ENCODE measurements at regions not wholly inside any gene's neighbourhood (a gene's known extent, or its start where the extent isn't known, plus 50 kb on each side); places are given as distances from the start of the nearest gene placed in this dataset.

- no peaks in the 10 kb centered on the region for H3K36me3 ChIP-seq (ENCODE audit: insufficient read depth, low read length)
- Mint-ChIP-seq H3K4me3 (no peak overlapping the region), H3K4me1 (ENCODE audit: low read depth) (no peaks in the 10 kb centered on the region), H3K27ac (no peak overlapping the region), H3K36me3 (ENCODE audit: low read depth) (no peaks in the 10 kb centered on the region), H3K27me3 (peaks cover 33% of the 10 kb centered on the region), H3K9me3 (no peaks in the 10 kb centered on the region)
- intact Hi-C loops (cut with DNase I, micrococcal nuclease), result no loop called here
- CTCF ChIA-PET, result no interaction called here
- H3K4me3 ChIP-seq (ENCODE audit: low read length), result no peak overlapping the region
- H3K9me3 ChIP-seq (ENCODE audit: control insufficient read depth in 1 of 2, insufficient read depth in 1 of 2, low read length in 2 of 2), result no peaks in the 10 kb centered on the region
- TF ChIP-seq CTCF (IDR thresholded peaks at IDR 0.05), result no peak
- no peaks in the 10 kb centered on the region for H3K4me1 ChIP-seq (ENCODE audit: insufficient read depth, low read length)
- ATAC-seq (ENCODE audit: poor library complexity), result no peak
- POLR2A ChIA-PET, result no interaction called here
- H3K27ac ChIP-seq (ENCODE audit: low read depth in 1 of 2, low read length in 2 of 2), result no peak overlapping the region
- no peak for DNase-seq
- peaks cover 0 to 4% of the 10 kb centered on the region in 2 experiments for H3K27me3 ChIP-seq (ENCODE audit: control insufficient read depth in 1 of 2, insufficient read depth in 2 of 2, low read length in 2 of 2)
Measured at GRCh38 chr5:172588380-172588779, 52.7 kb upstream of the NEURL1B start.

GRCh38 chr5:172587061-172587405 lies 54.0 kb upstream of the NEURL1B start:
- Histone ChIP-seq H3K36me3 (ENCODE audit: insufficient read depth, low read length) (no peaks in the 10 kb centered on the region), H3K4me1 (ENCODE audit: insufficient read depth, low read length) (no peaks in the 10 kb centered on the region), H3K9me3 (ENCODE audit: control insufficient read depth in 1 of 2, insufficient read depth in 1 of 2, low read length in 2 of 2) (no peaks in the 10 kb centered on the region), H3K27ac (ENCODE audit: low read depth in 1 of 2, low read length in 2 of 2) (no peak overlapping the region), H3K4me3 (ENCODE audit: low read length) (no peak overlapping the region), H3K27me3 (ENCODE audit: control insufficient read depth in 1 of 2, insufficient read depth in 2 of 2, low read length in 2 of 2) (peaks cover 0 to 4% of the 10 kb centered on the region in 2 experiments)
- Mint-ChIP-seq H3K36me3 (ENCODE audit: low read depth) (no peaks in the 10 kb centered on the region), H3K4me1 (ENCODE audit: low read depth) (no peaks in the 10 kb centered on the region), H3K9me3 (no peaks in the 10 kb centered on the region), H3K4me3 (no peak overlapping the region), H3K27me3 (peaks cover 37% of the 10 kb centered on the region), H3K27ac (no peak overlapping the region)
- CTCF ChIA-PET, result no interaction called here
- POLR2A ChIA-PET, result no interaction called here
- no peak for ATAC-seq (ENCODE audit: poor library complexity)
- TF ChIP-seq CTCF (IDR thresholded peaks at IDR 0.05), result no peak
- intact Hi-C loops (cut with DNase I, micrococcal nuclease), result no loop called here
- DNase-seq, result no peak

GRCh38 chr5:172586125-172587060 lies 54.7 kb upstream of the NEURL1B start:
- POLR2A ChIA-PET, result no interaction called here
- Histone ChIP-seq H3K9me3 (ENCODE audit: control insufficient read depth in 1 of 2, insufficient read depth in 1 of 2, low read length in 2 of 2) (no peaks in the 10 kb centered on the region), H3K36me3 (ENCODE audit: insufficient read depth, low read length) (no peaks in the 10 kb centered on the region), H3K27ac (ENCODE audit: low read depth in 1 of 2, low read length in 2 of 2) (no peak overlapping the region), H3K4me3 (ENCODE audit: low read length) (no peak overlapping the region), H3K4me1 (ENCODE audit: insufficient read depth, low read length) (no peaks in the 10 kb centered on the region), H3K27me3 (ENCODE audit: control insufficient read depth in 1 of 2, insufficient read depth in 2 of 2, low read length in 2 of 2) (peaks cover 0 to 4% of the 10 kb centered on the region in 2 experiments)
- no peak for TF ChIP-seq CTCF (IDR thresholded peaks at IDR 0.05)
- Mint-ChIP-seq H3K4me1 (ENCODE audit: low read depth) (no peaks in the 10 kb centered on the region), H3K27me3 (peaks cover 37% of the 10 kb centered on the region), H3K27ac (no peak overlapping the region), H3K9me3 (no peaks in the 10 kb centered on the region), H3K36me3 (ENCODE audit: low read depth) (no peaks in the 10 kb centered on the region), H3K4me3 (no peak overlapping the region)
- no peak for DNase-seq
- ATAC-seq (ENCODE audit: poor library complexity), result no peak
- intact Hi-C loops (cut with DNase I, micrococcal nuclease), result no loop called here
- CTCF ChIA-PET, result no interaction called here
